Calu3 (cell line): ENCODE measurements at regions not wholly inside any gene's neighbourhood (a gene's known extent, or its start where the extent isn't known, plus 50 kb on each side); places are given as distances from the start of the nearest gene placed in this dataset.

Source experiments
- BruUV-seq: library from RNA; stranded (reverse); fragments of 400-500 nt; replicated peaks from 2 replicates; lab custom pipeline; 2021; lab: Mats Ljungman, UMichigan
- CTCF ChIA-PET: fragments of 300-600 bp; sonication (Branson Sonifier 250); formaldehyde crosslinking; loops from one replicate; lab custom pipeline; 2022; ENCODE audit warnings: antibody characterized with exemption; lab: Charles Lee
- DNase-seq: peaks from one replicate; pipeline ENCODE4 v3.0.0; 2022
- H3K27ac Mint-ChIP-seq: one replicate; pipeline ENCODE4 v1.8.0; 2022; ENCODE audit warnings: mixed read lengths; ENCODE audit not compliant: unreplicated experiment
- H3K27me3 Mint-ChIP-seq: one replicate; pipeline ENCODE4 v1.8.0; 2022; ENCODE audit warnings: mixed read lengths; ENCODE audit not compliant: unreplicated experiment
- H3K36me3 Mint-ChIP-seq: one replicate; pipeline ENCODE4 v1.8.0; 2022; ENCODE audit warnings: mild to moderate bottlenecking, moderate library complexity, mixed read lengths; ENCODE audit not compliant: insufficient read depth, unreplicated experiment
- H3K4me1 Mint-ChIP-seq: one replicate; pipeline ENCODE4 v1.8.0; 2022; ENCODE audit warnings: mild to moderate bottlenecking, low read depth, mixed read lengths; ENCODE audit not compliant: unreplicated experiment
- H3K4me3 Mint-ChIP-seq: one replicate; pipeline ENCODE4 v1.8.0; 2022; ENCODE audit warnings: mild to moderate bottlenecking, low read depth, moderate library complexity, mixed read lengths; ENCODE audit not compliant: unreplicated experiment
- H3K9me3 Mint-ChIP-seq: one replicate; pipeline ENCODE4 v1.8.0; 2022; ENCODE audit warnings: low read depth, mixed read lengths; ENCODE audit not compliant: unreplicated experiment
- CTCF ChIP-seq: fragments of 200-600 bp; IDR thresholded peaks from one replicate; pipeline ENCODE4 v1.8.0; 2022; ENCODE audit warnings: antibody characterized with exemption; ENCODE audit not compliant: unreplicated experiment
- intact Hi-C: fragments of 100-400 bp; cut with micrococcal nuclease; formaldehyde crosslinking; loops from one replicate; pipeline ENCODE4 v1.10.0; 2022; ENCODE audit not compliant: unreplicated experiment

GRCh38 chr11:106187860-106188456 is 110.5 kb downstream of the AASDHPPT start:
- no peak for DNase-seq
- H3K36me3 Mint-ChIP-seq, result no peaks in the 10 kb centered on the region
- CTCF ChIA-PET, result no interaction called here
- no peaks in the 10 kb centered on the region for H3K4me1 Mint-ChIP-seq
- H3K4me3 Mint-ChIP-seq, result no peak overlapping the region
- BruUV-seq, result no TSS peak
- H3K27me3 Mint-ChIP-seq, result no peaks in the 10 kb centered on the region
- no peak for TF ChIP-seq CTCF
- H3K9me3 Mint-ChIP-seq, result no peaks in the 10 kb centered on the region
- no peak overlapping the region for H3K27ac Mint-ChIP-seq
- intact Hi-C loops, result no loop called here

- CTCF ChIA-PET, result no interaction called here
- H3K4me3 Mint-ChIP-seq, result no peak overlapping the region
- DNase-seq, result no peak
- TF ChIP-seq CTCF, result no peak
- H3K9me3 Mint-ChIP-seq, result no peaks in the 10 kb centered on the region
- intact Hi-C loops, result no loop called here
- H3K4me1 Mint-ChIP-seq, result no peaks in the 10 kb centered on the region
- no peaks in the 10 kb centered on the region for H3K36me3 Mint-ChIP-seq
- no TSS peak for BruUV-seq
- no peak overlapping the region for H3K27ac Mint-ChIP-seq
- no peaks in the 10 kb centered on the region for H3K27me3 Mint-ChIP-seq
These were observed 116.5 kb downstream of the AASDHPPT start for GRCh38 chr11:106193956-106194355.

- no peak overlapping the region for H3K27ac Mint-ChIP-seq
- H3K9me3 Mint-ChIP-seq, result no peaks in the 10 kb centered on the region
- H3K4me3 Mint-ChIP-seq, result no peak overlapping the region
- no peaks in the 10 kb centered on the region for H3K36me3 Mint-ChIP-seq
- H3K4me1 Mint-ChIP-seq, result no peaks in the 10 kb centered on the region
- no peak for TF ChIP-seq CTCF
- DNase-seq, result no peak
- CTCF ChIA-PET, result no interaction called here
- intact Hi-C loops, result no loop called here
- no peaks in the 10 kb centered on the region for H3K27me3 Mint-ChIP-seq
- BruUV-seq, result no TSS peak
These were observed 120.0 kb downstream of the AASDHPPT start for GRCh38 chr11:106197438-106197837.

GRCh38 chr11:106202935-106203620 is 125.6 kb downstream of the AASDHPPT start:
- CTCF ChIA-PET, result no interaction called here

More at GRCh38 chr11:106202935-106203620, 125.6 kb downstream of the AASDHPPT start:
- intact Hi-C loops, result no loop called here
- Mint-ChIP-seq H3K36me3 (no peaks in the 10 kb centered on the region), H3K4me1 (no peaks in the 10 kb centered on the region), H3K27me3 (no peaks in the 10 kb centered on the region), H3K9me3 (peaks cover 4% of the 10 kb centered on the region), H3K27ac (no peak overlapping the region), H3K4me3 (no peak overlapping the region)
- no peak for TF ChIP-seq CTCF
- BruUV-seq, result no TSS peak
- no peak for DNase-seq
